ENCODE measurements at regions not wholly inside any gene's neighbourhood (a gene's known extent, or its start where the extent isn't known, plus 50 kb on each side); places are given as distances from the start of the nearest gene placed in this dataset.

- TF ChIP-seq ZNF513 (tag by site-specific recombination; IDR thresholded peaks at IDR 0.05) (no peak), ZFP69B (tag by site-specific recombination; IDR thresholded peaks at IDR 0.05) (no peak), ZSCAN23 (tag by site-specific recombination; IDR thresholded peaks at IDR 0.05) (no peak), ZNF585B (tag by site-specific recombination; IDR thresholded peaks at IDR 0.05) (no peak), ZBTB10 (tag by site-specific recombination; IDR thresholded peaks at IDR 0.05) (no peak), ZNF777 (tag by site-specific recombination; IDR thresholded peaks at IDR 0.05; ENCODE audit: borderline replicate concordance) (no peak), REPIN1 (tag by site-specific recombination; IDR thresholded peaks at IDR 0.05; ENCODE audit: low read depth) (no peak), ZNF48 (tag by site-specific recombination; IDR thresholded peaks at IDR 0.05) (no peak)
These were observed 104.3 kb upstream of the FAM78B start (continued) for GRCh38 chr1:166271151-166271538.

- H3K27ac ChIP-seq (ENCODE audit: extremely low read depth, low read depth, low read length): no peak overlapping the region
- no peaks in the 10 kb centered on the region for H3K9me3 ChIP-seq (ENCODE audit: control insufficient read depth, insufficient read depth, low read depth, low read length)
- H3K36me3 ChIP-seq (ENCODE audit: control insufficient read depth in 2 of 2, insufficient read depth in 1 of 2, low read length in 2 of 2): no peaks in the 10 kb centered on the region
- ChIA-PET CTCF (no interaction called here), POLR2A (no interaction called here)
- TF ChIP-seq SCRT1 (tag by site-specific recombination; IDR thresholded peaks at IDR 0.05; ENCODE audit: borderline replicate concordance) (no peak), HOXC10 (CRISPR knock-in tag; IDR thresholded peaks at IDR 0.05) (no peak), ATF2 (tag by site-specific recombination; IDR thresholded peaks at IDR 0.05; ENCODE audit: low read depth) (no peak), ELK4 (IDR thresholded peaks at IDR 0.05; ENCODE audit: borderline replicate concordance, low read depth, low read length) (no peak), ZNF350 (tag by site-specific recombination; IDR thresholded peaks at IDR 0.05) (no peak), GLIS1 (tag by site-specific recombination; IDR thresholded peaks at IDR 0.05) (no peak), ZBTB21 (tag by site-specific recombination; IDR thresholded peaks at IDR 0.05) (no peak)
- H3K4me3 ChIP-seq (ENCODE audit: low read depth, low read length): no peak overlapping the region
- no peaks in the 10 kb centered on the region for H3K4me1 ChIP-seq (ENCODE audit: control insufficient read depth, insufficient read depth, low read length)
These were observed 105.4 kb upstream of the FAM78B start for GRCh38 chr1:166272155-166272554.

GRCh38 chr1:166272851-166273250, 106.0 kb upstream of the FAM78B start:
- Histone ChIP-seq H3K9me3 (ENCODE audit: control insufficient read depth, insufficient read depth, low read depth, low read length) (no peaks in the 10 kb centered on the region), H3K36me3 (ENCODE audit: control insufficient read depth in 2 of 2, insufficient read depth in 1 of 2, low read length in 2 of 2) (no peaks in the 10 kb centered on the region), H3K4me1 (ENCODE audit: control insufficient read depth, insufficient read depth, low read length) (no peaks in the 10 kb centered on the region), H3K4me3 (ENCODE audit: low read depth, low read length) (no peak overlapping the region), H3K27ac (ENCODE audit: extremely low read depth, low read depth, low read length) (no peak overlapping the region)
- POLR2A ChIA-PET: no interaction called here
- CTCF ChIA-PET: no interaction called here
- TF ChIP-seq ZBTB20 (tag by site-specific recombination; IDR thresholded peaks at IDR 0.05): no peak
- no peak for TF ChIP-seq ZNF629 (tag by site-specific recombination; IDR thresholded peaks at IDR 0.05)
- no peak for TF ChIP-seq ZNF792 (tag by site-specific recombination; IDR thresholded peaks at IDR 0.05)
- TF ChIP-seq ZNF623 (tag by site-specific recombination; IDR thresholded peaks at IDR 0.05): no peak
- TF ChIP-seq ZNF513 (tag by site-specific recombination; IDR thresholded peaks at IDR 0.05): no peak
- TF ChIP-seq ZBTB26 (tag by site-specific recombination; optimal IDR thresholded peaks at IDR 0.05): no peak
- no peak for TF ChIP-seq ZNF2 (tag by site-specific recombination; IDR thresholded peaks at IDR 0.05)
- TF ChIP-seq MZF1 (tag by site-specific recombination; IDR thresholded peaks at IDR 0.05; ENCODE audit: borderline replicate concordance): no peak
- TF ChIP-seq SP3 (tag by site-specific recombination; IDR thresholded peaks at IDR 0.05): no peak
- no peak for TF ChIP-seq ZNF354C (tag by site-specific recombination; IDR thresholded peaks at IDR 0.05; ENCODE audit: borderline replicate concordance, low read depth)
- no peak for TF ChIP-seq KLF16 (tag by site-specific recombination; IDR thresholded peaks at IDR 0.05)
